Fibroblast of skin of left biceps (primary cell): ENCODE measurements at regions not wholly inside any gene's neighbourhood (a gene's known extent, or its start where the extent isn't known, plus 50 kb on each side); places are given as distances from the start of the nearest gene placed in this dataset.
"Not testable (repeated sequence)": the region's sequence is repeated elsewhere in the genome, so short reads cannot be mapped to it uniquely, and the experiment has no call there.

Source experiments
- DNase-seq, 2 experiments: peaks; one replicate each; pipeline ENCODE4 v3.0.0-alpha.2; 2013; ENCODE audit warnings: low read depth in 2 of 2

GRCh38 chr13:86856991-86857390, 814.2 kb upstream of the SLITRK5 start:
- DNase-seq: no peak

GRCh38 chr13:86858216-86858615, 813.0 kb upstream of the SLITRK5 start:
- DNase-seq: no peak

DNA sequence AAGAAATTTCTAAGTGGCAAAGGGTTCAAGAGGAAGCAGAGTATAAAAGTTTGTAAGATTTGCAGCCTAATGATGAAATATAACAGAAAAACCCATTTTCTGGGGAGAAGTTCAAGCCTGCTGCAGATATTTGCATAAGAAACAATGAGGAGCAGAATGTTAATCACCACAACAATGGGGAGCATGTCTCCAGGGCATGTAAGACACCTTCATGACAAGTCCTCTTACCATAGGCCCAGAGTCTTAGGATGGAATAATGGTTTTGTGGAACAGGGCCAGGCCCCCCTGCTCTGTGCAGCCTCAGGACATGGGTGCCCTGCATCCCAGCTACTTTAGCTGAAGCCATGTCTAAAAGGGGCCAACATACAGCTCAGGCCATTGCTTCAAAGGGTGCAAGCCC, 809.0 kb upstream of the SLITRK5 start:
- no peak for DNase-seq

- DNase-seq: no peak
These were observed 806.8 kb upstream of the SLITRK5 start for GRCh38 chr13:86864376-86864775.

DNA sequence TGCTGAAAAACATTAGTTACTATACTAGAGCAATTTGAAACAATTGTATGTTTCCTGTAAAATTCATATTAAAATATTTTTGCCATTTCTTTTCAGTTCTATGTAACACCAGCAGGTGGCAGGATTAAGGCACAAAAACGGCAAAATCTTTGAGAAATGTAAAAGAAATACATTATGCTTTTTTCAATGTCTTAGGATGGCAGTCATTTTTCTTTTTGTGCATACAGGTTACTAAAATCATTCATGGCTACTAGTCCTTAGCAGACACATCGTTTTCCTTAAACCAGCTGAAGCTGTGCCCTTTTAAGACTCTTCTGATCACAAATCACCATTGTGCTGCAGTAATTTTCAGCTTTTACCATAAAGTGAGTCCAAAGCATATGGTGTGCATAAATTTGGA, 800.7 kb upstream of the SLITRK5 start:
- no peak for DNase-seq

GRCh38 chr13:86877441-86877840, 793.7 kb upstream of the SLITRK5 start:
- DNase-seq: no peak

- no peak for DNase-seq
These were observed 792.4 kb upstream of the SLITRK5 start for GRCh38 chr13:86878781-86879180.

DNA sequence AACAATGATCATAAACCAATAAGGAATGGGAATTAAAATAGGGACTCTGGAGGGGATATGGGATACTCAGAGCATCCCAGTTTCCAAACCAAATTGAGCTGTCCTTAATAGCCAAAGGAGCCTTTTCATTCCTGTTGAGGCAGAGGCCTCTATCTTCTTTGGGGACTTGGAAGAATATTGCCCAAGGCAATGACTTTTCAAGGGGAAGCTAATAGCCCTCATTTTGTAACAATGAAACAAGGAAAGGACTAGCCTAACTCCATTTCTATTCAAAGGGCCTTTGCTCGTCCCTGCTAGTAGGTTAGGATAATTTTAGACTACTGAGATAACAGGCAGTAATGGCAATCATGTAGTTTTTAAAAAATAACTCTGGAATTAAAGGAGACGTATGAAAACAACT, 789.8 kb upstream of the SLITRK5 start:
- no peak for DNase-seq

- no peak for DNase-seq
These were observed 789.1 kb upstream of the SLITRK5 start for GRCh38 chr13:86882107-86882506.

GRCh38 chr13:86882835-86883234, 788.3 kb upstream of the SLITRK5 start:
- DNase-seq: no peak

GRCh38 chr13:86892330-86892729, 778.8 kb upstream of the SLITRK5 start:
- no peak for DNase-seq

DNA sequence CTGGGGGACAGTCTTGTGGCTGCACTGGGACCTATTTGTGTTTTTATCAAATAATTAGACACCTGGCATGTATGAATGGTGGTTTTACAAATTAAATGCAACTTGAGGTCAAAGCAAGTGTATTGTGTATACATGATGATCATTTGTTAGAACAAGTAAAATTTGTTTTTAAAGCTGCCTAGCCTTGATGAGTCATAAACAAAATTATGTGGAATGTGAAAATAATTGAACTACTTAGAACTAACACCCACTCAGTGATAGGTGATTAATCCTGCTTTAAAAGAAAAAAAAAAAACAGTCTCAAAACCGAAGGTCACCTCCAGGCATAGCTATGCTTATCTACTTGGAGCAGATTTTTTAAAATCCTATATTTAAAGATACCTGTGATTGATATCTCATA, 770.3 kb upstream of the SLITRK5 start:
- DNase-seq: no peak

DNA sequence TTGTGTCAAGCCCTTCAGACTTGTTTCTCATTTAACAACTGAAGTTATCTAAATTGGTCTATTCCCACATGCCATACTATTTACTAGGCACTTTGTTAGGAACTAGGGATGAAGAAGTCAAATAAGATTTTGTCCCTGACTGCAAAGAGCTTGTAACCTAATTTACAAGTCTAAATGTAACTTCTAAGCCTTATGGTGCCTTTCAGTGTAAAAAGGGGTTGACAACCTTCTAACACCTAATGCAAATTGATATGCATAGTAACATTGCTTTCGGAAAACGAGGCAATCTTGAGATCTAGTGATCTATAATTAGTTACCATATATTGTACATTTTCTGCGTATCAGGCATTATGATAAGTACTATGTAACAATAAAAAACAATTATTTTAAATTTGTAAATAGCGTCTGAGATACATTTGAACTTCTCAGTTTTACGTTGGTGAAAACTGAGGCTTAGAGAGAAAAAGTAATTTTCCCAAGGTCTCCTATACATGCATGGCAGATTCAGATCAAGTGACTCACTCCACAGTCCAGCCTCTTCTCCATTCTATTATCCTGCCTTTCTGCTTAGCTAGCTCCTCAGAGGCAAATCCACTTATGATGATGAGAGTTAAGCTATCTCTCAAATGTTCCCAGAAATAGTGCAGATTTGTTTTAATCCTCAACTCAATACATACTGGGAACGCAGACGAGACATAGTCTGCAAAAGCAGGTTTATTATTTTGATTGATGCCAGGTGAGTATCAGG, 764.9 kb upstream of the SLITRK5 start:
- DNase-seq: no peak

GRCh38 chr13:86907156-86907555, 764.0 kb upstream of the SLITRK5 start:
- DNase-seq: no peak

DNA sequence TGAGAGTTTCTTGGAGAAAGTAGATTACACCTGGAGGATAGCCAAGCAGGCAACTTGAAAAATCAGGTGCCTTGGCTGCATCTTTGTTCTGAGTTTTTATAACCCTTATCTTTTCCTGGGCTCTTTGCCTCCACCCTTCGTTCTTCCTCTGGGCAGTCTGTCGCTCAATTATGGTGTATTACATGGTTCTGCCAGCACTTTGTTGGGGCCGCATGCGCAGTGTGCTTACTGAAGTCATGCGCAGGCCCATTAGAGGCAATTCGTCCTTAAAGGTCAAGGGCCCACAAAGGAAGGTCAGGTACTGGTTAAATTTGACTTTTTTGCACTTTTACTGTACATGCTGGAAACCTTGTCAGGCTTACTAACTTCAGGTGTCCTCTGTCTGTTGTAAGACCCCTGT, 761.9 kb upstream of the SLITRK5 start:
- DNase-seq: no peak

DNA sequence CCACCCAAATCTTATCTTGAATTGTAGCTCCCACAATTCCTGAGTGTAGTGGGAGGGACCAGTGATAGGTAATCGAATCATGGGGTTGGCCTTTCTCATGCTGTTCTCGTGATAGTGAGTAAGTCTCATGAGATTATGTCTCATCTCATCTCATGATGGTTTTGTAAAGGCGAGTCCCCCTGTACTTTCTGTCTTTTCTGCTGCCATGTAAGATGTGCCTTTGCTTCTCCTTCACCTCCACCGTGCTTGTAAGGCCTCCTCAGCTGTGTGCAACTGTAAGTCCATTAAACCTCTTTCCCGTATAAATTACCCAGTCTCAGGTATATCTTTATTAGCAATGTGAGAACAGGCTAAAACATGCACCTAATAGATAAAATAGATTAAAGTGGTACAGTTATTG, 756.4 kb upstream of the SLITRK5 start:
- no peak for DNase-seq

- DNase-seq: not testable (repeated sequence)
These were observed 753.7 kb upstream of the SLITRK5 start for GRCh38 chr13:86917438-86917837.

GRCh38 chr13:86918682-86919081, 752.5 kb upstream of the SLITRK5 start:
- DNase-seq: no peak

- no peak for DNase-seq
These were observed 750.2 kb upstream of the SLITRK5 start for GRCh38 chr13:86920961-86921360.

GRCh38 chr13:86922936-86923335, 748.2 kb upstream of the SLITRK5 start:
- DNase-seq: no peak

- DNase-seq: not testable (repeated sequence)
These were observed 744.3 kb upstream of the SLITRK5 start for GRCh38 chr13:86926916-86927315.

- DNase-seq: no peak
These were observed 738.3 kb upstream of the SLITRK5 start for GRCh38 chr13:86932776-86933334.

DNA sequence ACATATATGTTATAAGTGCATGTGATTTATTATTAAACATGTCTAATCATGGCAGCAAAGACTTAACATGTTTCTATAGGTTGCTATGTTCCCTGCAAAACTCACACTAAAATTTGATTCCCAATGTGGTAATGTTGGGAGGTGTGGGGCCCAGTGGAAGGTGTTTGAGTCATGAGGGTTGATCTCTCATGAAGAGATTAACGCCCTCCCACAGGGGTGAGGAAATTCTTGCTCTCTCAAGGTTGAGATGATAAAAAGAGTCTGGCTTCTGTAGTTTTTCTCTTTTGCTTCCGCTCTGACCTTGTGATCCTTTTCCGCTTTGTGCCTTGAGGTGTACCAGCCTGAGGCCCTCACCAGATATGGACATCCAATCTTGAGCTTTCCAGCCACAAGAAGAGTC, 737.5 kb upstream of the SLITRK5 start:
- no peak for DNase-seq

DNA sequence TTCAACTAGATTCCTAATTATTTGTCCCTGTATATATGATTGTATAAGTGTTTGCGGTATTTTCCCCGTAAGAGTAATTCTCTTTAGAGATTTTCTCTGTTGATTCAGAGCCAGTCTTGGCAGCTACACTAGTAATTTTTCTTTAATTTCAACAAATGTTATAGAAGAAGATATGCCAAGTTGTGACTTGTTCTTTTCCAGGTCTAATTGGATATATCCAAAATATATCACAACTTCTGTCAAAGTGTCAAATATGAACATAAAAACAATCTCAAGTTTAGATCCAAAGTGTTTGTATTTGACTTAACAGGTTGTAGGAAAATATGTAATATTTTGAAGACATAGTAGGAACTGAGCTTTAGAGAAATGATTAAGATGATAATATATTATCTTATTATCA, 733.9 kb upstream of the SLITRK5 start:
- DNase-seq: no peak
